Activated T-cell treated with anti-CD3 and anti-CD28 coated beads for 48 hours (primary cell): ENCODE measurements at regions not wholly inside any gene's neighbourhood (a gene's known extent, or its start where the extent isn't known, plus 50 kb on each side); places are given as distances from the start of the nearest gene placed in this dataset.
A peak's percentile ranks its signal among the peaks of the same experiment; 100 is the strongest.

ENCODE experiments used
- DNase-seq: peaks from one replicate; pipeline ENCODE4 v3.0.0-alpha.2; 2020; ENCODE audit warnings: low read depth

DNA sequence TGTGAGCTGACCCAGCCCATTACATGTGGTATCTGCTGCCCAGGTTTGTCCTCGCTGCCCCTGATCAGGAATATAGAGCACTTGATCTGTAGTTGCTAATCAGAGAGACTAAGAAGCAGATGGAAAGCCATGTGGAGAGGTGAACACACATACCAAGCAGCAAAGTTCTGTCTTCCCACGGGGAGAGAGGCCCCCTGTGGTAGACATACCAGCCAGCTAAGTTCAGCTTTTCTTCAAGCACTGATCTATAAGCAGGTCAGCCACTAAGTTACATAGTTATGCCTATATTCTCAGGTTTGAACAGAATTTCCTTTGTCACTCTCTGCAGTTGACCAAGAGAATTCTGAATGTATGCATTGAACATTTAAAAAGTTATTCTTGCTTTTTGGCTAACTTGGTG lies 76.4 kb downstream of the DDX3Y start:
- DNase-seq = no peak

DNA sequence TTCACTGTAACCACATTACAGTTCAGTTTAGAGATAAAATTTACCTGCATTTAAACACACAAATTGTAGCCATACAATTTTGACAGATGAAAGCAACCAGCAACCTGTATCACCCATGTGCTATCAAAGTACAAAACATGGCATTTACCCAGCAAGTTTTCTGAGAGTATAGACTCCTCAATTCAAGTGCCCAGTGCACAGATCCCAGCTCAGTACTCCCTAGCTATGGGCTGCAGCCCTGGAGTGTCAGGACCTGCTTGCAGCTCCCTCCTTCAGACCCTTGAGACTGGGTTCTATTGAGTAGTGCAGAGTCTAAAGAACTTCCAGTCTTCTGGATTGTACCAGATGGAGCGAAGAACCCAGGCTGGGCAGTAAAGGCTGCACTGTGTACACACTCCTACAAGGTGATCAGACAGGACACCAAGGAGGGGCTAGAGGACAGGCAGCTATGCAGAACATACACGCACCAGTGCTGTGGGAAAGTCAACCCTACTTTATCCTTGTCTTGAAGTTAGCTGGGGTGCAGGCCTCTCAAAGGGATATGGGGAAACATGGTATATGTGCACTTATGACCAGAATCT lies 77.7 kb downstream of the DDX3Y start:
- no peak for DNase-seq

- no peak for DNase-seq
Observed at GRCh38 chrY:12984637-12985344, 80.1 kb downstream of the DDX3Y start.

DNA sequence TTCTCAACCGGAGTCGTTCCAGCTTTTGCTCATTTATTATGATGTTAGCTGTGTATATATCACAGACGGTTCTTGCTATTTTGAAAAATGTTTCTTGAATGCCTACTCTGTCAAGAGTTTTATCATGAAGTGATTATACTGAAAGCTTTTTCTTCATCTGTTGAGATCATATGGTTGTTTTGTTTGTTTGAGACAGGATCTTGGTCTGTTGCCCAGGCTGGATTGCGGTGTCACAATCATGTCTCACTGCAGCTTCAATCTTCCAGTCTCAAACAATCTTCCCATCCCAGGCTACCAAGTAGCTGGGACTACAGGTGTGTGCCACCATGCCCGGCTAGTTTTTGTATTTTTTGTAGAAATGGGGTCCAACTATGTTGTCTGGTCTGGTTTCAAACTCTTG lies 112.8 kb downstream of the DDX3Y start:
- DNase-seq = no peak

GRCh38 chrY:13019486-13019885 lies 114.8 kb downstream of the DDX3Y start:
- no peak for DNase-seq

DNA sequence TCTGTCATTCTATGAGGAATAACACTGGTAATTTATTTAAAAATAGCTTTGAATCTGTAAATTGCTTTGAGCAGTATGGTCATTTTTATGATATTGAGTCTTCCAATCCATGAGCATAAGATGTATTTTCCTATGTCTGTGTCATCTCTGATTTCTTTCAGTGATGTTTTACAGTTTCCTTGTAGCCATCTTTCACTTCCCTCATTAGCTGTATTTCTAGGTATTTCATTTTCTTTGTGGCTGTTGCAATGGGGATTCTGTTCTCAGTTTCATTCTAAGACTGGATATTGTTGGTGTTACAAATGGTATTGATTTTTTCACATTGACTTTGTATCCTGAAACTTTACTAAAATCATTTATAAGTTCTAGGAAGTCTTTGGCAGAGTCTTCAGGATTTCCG lies 116.2 kb downstream of the DDX3Y start:
- no peak for DNase-seq

GRCh38 chrY:13023607-13024006 lies 118.9 kb downstream of the DDX3Y start:
- no peak for DNase-seq

GRCh38 chrY:13024447-13024846 lies 119.8 kb downstream of the DDX3Y start:
- DNase-seq = no peak

DNA sequence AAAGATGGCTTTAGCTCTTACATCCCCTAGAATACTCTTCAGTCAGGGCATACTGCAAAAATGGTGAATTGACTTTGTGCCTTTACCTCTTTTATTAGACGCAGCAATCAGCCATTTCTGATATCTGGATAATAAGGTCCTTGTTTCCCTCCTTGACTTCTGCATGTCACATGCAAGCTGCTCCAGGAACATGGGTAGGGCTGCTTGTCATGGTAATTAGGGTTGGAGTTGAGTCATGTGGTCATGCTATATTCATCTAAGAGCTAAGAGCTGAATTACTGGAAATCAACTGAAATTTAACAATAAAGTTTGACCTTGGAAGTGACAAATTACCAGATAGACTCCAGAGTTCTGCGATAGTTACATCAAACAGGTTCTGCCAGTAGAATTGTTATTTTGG lies 122.2 kb downstream of the DDX3Y start:
- no peak for DNase-seq

- no peak for DNase-seq
Observed at GRCh38 chrY:13040232-13040631, 135.6 kb downstream of the DDX3Y start.

- no peak for DNase-seq
Observed at GRCh38 chrY:13053501-13053900, 148.8 kb downstream of the DDX3Y start.

- DNase-seq = no peak
Observed at GRCh38 chrY:13066372-13066771, 161.7 kb downstream of the DDX3Y start.

DNA sequence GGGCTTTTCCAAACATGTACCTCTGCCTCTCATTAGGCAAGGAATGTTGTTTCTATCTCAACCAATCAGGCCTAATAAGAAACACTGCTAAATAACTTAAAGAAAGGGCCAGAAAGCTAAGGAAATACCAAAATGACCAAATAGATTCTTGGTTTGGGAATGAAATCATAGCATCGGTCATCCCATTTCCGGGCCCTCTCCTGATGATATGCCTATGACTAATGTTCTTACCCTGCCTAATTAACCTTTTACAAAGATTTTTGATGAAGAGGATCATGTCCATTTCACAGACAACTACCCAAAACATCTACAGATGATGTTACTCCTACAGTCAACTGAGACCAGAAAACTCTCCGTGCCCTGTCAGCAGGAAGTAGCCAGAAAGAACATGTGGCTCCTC lies 164.0 kb downstream of the DDX3Y start:
- DNase-seq = no peak

- DNase-seq = no peak
Observed at GRCh38 chrY:13069111-13069510, 164.4 kb downstream of the DDX3Y start.

DNA sequence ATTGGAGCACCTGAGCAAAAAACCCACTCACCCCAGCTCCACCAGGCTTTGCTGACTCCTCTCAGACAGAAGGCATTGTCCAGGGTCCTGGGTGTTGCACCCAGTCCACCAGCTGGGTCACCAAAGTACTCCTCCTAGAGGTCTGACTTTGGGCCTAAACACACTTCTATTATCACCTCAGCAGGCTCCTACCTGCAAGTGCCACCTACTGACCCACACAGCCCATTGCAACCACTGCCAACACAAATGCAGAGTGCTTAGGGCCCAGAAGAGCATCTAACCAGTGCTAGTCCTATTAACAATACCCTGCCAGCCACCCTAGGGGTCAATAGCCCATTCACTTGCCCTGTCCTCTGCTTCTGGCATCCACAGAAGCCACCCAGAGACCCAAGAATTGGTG lies 178.1 kb downstream of the DDX3Y start:
- no peak for DNase-seq

- no peak for DNase-seq
Observed at GRCh38 chrY:13091575-13091974, 186.9 kb downstream of the DDX3Y start.

GRCh38 chrY:13092986-13093385 lies 188.3 kb downstream of the DDX3Y start:
- DNase-seq = no peak

DNA sequence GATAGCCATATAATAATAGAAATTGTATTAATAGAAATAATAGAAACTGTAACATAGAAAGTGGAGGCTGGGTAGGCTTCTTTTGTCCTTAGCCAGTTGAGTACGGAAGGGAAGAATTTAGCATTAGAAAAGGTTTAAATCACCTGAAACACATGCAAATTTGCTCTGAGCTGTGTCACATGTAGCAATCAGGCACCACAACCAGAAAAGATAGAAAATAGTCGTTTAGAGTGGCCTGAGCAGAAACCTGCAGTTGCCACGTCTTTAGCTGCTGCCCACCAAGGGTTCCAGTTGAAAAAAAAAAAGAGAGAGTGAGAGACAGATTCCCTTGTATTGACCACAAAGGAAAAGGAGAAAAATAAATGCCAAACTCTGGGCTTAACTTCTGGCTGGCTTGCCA lies 188.8 kb downstream of the DDX3Y start:
- DNase-seq = no peak

- peak; percentile 11 for DNase-seq
Observed at GRCh38 chrY:13094411-13094810, 189.7 kb downstream of the DDX3Y start.

DNA sequence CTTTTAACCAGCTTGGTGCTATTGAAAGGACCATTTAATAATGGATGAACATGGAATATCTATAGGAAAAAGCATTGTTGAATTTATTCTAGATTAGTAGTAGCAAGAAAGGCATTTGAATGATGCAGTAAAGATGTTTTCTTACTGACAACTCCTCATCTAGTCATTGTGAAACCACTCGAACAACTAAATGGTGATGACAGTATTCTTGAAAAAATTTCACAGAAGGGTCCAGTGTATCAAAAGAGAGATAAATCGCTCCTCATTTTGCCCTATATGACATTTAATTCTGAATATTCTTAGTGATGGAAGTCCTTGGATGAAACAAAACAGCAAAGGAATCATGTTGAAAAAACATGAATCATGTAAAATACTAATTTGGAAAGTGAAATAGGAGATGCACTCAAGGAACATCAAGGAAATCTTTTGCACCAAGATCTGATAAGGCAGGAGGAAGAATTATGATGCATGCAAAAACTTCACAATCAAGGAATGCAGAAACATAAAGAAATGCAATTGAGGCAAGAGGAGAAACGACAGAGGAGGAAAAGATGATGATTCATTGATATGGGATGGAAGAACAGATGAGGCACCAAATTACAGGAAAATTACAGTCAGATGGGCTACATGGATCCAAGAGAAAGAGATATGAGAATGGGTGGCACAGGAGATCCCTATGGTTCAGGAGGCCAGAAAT lies 190.4 kb downstream of the DDX3Y start:
- no peak for DNase-seq

DNA sequence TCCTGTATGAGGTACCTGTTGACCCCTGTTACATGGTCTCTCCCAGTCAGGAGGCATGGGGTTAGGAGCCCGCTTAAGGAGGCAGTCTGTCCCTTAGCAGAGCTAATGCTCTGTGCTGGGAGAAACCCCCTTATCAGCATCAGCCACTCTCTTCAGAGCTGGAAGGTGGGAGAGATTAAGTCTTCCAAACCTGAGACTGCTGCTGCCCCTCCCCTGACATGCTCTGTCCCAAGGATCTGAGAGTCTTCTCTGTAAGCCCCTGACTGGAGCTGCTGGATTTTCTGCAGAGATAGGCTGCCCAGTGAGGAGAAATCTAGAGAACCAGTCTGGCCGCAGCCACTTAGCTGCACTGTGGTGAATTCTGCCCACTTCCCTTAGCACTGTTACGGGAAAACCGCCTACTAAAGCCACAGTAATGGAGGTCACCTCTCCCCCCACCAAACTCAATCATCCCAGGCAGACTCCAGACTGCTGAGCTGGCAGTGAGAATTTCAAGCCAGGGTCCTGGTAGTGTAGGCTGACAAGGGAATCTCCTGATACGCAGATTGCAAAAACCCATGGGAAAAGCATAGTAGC lies 222.3 kb downstream of the DDX3Y start:
- DNase-seq = no peak

- DNase-seq = no peak
Observed at GRCh38 chrY:13127476-13127875, 222.8 kb downstream of the DDX3Y start.

DNA sequence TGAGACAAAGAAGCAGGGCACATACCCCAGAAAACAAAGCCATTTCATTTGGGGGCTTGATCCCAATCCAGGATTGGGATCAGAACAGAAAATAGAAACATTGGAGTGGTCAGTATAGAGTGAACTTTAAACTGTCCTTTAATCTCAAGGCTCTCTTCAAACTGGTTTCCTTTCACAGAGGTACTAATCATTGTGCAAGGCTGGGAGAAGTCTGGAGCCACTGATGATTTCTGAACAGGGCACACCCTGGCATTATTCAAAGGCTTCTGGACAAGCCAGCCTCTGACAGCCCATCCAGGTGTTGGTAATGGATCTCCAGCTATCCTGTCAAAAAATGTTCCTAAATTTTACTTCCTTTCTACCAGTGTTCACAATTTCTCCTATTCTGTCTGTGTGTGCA lies 244.5 kb downstream of the DDX3Y start:
- DNase-seq = no peak
